GM12878 (cell line): ENCODE measurements at regions not wholly inside any gene's neighbourhood (a gene's known extent, or its start where the extent isn't known, plus 50 kb on each side); places are given as distances from the start of the nearest gene placed in this dataset.

Experiments used
- ATF2 ChIP-seq: IDR thresholded peaks from 2 replicates; pipeline ENCODE4 v1.6.1; 2012; ENCODE audit warnings: low read length, inconsistent platforms
- BCL3 ChIP-seq: IDR thresholded peaks from 2 replicates; pipeline ENCODE4 v1.6.1; 2011; ENCODE audit warnings: borderline replicate concordance, low read depth, mild to moderate bottlenecking, moderate library complexity, low read length; ENCODE audit not compliant: insufficient read depth, poor library complexity, severe bottlenecking
- POLR2AphosphoS5 ChIP-seq: IDR thresholded peaks from 2 replicates; pipeline ENCODE4 v1.6.1; 2011; ENCODE audit warnings: mild to moderate bottlenecking, low read length, inconsistent platforms
- TCF12 ChIP-seq: IDR thresholded peaks from 2 replicates; pipeline ENCODE4 v1.6.1; 2011; ENCODE audit warnings: low read depth, mild to moderate bottlenecking, low read length
- TF ChIP-seq, protein P1 (sequence below), 3 experiments: IDR thresholded peaks in 2 of 3; conservative IDR thresholded peaks in 1 of 3; 2 replicates each; pipeline ENCODE4 v1.5.1; 2011; ENCODE audit warnings: low read depth in 3 of 3, low read length in 3 of 3, mild to moderate bottlenecking in 3 of 3, control low read depth in 2 of 3, moderate library complexity in 2 of 3, inconsistent platforms in 1 of 3, mixed read lengths in 1 of 3; ENCODE audit not compliant: control insufficient read depth in 2 of 3, insufficient read depth in 1 of 3; ENCODE audit errors: extremely low read depth in 1 of 3

- TF ChIP-seq, protein P1, sequence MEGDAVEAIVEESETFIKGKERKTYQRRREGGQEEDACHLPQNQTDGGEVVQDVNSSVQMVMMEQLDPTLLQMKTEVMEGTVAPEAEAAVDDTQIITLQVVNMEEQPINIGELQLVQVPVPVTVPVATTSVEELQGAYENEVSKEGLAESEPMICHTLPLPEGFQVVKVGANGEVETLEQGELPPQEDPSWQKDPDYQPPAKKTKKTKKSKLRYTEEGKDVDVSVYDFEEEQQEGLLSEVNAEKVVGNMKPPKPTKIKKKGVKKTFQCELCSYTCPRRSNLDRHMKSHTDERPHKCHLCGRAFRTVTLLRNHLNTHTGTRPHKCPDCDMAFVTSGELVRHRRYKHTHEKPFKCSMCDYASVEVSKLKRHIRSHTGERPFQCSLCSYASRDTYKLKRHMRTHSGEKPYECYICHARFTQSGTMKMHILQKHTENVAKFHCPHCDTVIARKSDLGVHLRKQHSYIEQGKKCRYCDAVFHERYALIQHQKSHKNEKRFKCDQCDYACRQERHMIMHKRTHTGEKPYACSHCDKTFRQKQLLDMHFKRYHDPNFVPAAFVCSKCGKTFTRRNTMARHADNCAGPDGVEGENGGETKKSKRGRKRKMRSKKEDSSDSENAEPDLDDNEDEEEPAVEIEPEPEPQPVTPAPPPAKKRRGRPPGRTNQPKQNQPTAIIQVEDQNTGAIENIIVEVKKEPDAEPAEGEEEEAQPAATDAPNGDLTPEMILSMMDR (IDR thresholded peaks at IDR 0.05 in 2 of 3, conservative IDR thresholded peaks at IDR 0.05 in 1 of 3; ENCODE audit: control insufficient read depth in 2 of 3, extremely low read depth in 1 of 3, insufficient read depth in 1 of 3, low read depth in 3 of 3, low read length in 3 of 3) = no peak
- TF ChIP-seq BCL3 (no peak), TCF12 (no peak), ATF2 (no peak), POLR2AphosphoS5 (no peak)
Observed at GRCh38 chr3:163927521-163927920, 1150.8 kb downstream of the SI start.
